K562 (cell line): ENCODE measurements at regions not wholly inside any gene's neighbourhood (a gene's known extent, or its start where the extent isn't known, plus 50 kb on each side); places are given as distances from the start of the nearest gene placed in this dataset.

Source experiments
- EGR1 ChIP-seq: fragments of 450-650 bp; conservative IDR thresholded peaks from 2 replicates; pipeline ENCODE4 v1.6.1; 2017; ENCODE audit warnings: mild to moderate bottlenecking
- EP300 ChIP-seq: IDR thresholded peaks from 2 replicates; pipeline ENCODE4 v1.6.1; 2012; ENCODE audit warnings: low read length, improper control_type of control experiment
- HCFC1 ChIP-seq: IDR thresholded peaks from 2 replicates; pipeline ENCODE4 v1.6.1; 2012; ENCODE audit warnings: low read depth, low read length, improper control_type of control experiment
- HDAC3 ChIP-seq: fragments of 450-650 bp; IDR thresholded peaks from 2 replicates; pipeline ENCODE4 v1.6.1; 2018; ENCODE audit warnings: borderline replicate concordance, mild to moderate bottlenecking, moderate library complexity; ENCODE audit not compliant: partially characterized antibody
- HMG20B ChIP-seq: fragments of 250-450 bp; sonication (Bioruptor Pico); IDR thresholded peaks from 2 replicates; pipeline ENCODE4 v1.5.0; 2021; ENCODE audit warnings: mild to moderate bottlenecking
- NFXL1 ChIP-seq: fragments of 450-650 bp; formaldehyde crosslinking; IDR thresholded peaks from 2 replicates; pipeline ENCODE4 v1.4.0; 2021; ENCODE audit warnings: mild to moderate bottlenecking
- PYGO2 ChIP-seq: fragments of 450-650 bp; IDR thresholded peaks from 2 replicates; pipeline ENCODE4 v1.6.1; 2016; ENCODE audit warnings: mild to moderate bottlenecking, missing genetic modification characterization, moderate library complexity, missing compliant biosample characterization
- SPI1 ChIP-seq: IDR thresholded peaks from 2 replicates; pipeline ENCODE4 v1.6.1; 2011; ENCODE audit warnings: low read depth, low read length, control low read depth, borderline replicate concordance
- TF ChIP-seq, protein P1 (sequence below), 2 experiments: IDR thresholded peaks in 1 of 2; conservative IDR thresholded peaks in 1 of 2; 2 replicates each; pipeline ENCODE4 v1.6.1; 2016; ENCODE audit warnings: low read depth in 2 of 2, mild to moderate bottlenecking in 1 of 2, missing compliant biosample characterization in 1 of 2, missing genetic modification characterization in 1 of 2, moderate library complexity in 1 of 2

DNA sequence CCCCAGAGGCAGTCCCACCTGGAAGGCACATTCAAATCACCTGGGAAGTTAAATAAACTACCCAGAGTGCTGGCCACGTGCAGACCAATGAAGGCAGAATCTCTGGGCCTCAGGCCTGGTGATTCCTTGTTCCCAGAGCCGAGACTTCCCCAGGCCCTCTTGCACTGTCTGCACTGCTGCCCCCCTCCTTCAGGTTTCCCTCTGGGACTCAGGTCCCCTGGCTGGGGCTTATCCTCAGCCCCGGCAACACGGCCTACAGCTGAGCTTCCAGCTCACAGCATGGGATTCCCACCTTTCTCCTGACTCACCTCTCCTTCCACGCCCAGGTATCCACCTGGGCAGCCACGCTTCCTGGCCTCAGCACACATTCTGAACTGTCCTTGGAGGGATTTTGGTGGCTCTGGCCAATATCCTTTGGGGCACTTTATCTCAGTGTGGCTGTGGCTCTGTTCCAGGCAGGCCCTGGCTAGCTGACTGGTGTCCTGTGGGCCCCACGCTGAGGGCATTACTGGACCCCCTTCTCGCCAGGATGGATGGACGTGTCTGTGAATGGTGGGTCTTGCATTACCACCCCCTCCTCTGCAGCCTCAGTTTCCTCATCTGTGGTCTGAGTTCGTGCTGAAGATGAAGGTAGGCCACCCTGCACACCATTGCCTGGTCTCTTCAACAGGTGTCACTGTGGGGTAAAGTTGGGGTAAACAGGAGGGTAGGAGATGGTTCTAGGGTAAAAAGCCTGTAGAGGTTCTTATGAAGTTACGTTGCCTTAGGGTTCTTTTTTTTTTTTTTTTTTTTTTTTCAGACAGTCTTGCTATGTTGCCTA is 165.7 kb downstream of the IRF8 start:
- TF ChIP-seq SPI1, result no peak
- no peak for TF ChIP-seq EGR1
- TF ChIP-seq EP300, result no peak
- TF ChIP-seq HCFC1, result no peak
- no peak for TF ChIP-seq PYGO2 (tag)
- TF ChIP-seq NFXL1 (CRISPR knock-in tag), result no peak
- TF ChIP-seq HDAC3, result no peak
- TF ChIP-seq HMG20B (CRISPR knock-in tag), result no peak
- TF ChIP-seq, protein P1, sequence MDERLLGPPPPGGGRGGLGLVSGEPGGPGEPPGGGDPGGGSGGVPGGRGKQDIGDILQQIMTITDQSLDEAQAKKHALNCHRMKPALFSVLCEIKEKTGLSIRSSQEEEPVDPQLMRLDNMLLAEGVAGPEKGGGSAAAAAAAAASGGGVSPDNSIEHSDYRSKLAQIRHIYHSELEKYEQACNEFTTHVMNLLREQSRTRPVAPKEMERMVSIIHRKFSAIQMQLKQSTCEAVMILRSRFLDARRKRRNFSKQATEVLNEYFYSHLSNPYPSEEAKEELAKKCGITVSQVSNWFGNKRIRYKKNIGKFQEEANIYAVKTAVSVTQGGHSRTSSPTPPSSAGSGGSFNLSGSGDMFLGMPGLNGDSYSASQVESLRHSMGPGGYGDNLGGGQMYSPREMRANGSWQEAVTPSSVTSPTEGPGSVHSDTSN (CRISPR knock-in tag; IDR thresholded peaks at IDR 0.05; ENCODE audit: low read depth), result no peak
- TF ChIP-seq, protein P1 (tag; conservative IDR thresholded peaks at IDR 0.05; ENCODE audit: low read depth), result no peak
